HG03097 (cell line): ENCODE measurements at regions not wholly inside any gene's neighbourhood (a gene's known extent, or its start where the extent isn't known, plus 50 kb on each side); places are given as distances from the start of the nearest gene placed in this dataset.

Source experiments
- ATAC-seq: cut with Tn5 transposase; IDR thresholded peaks from one replicate; pipeline ENCODE4 v1.9.1; 2021; ENCODE audit not compliant: unreplicated experiment, low FRiP score

GRCh38 chr14:32254952-32255679 is 52.0 kb upstream of the RNU6-8 start:
- peak; percentile 46 for ATAC-seq

- ATAC-seq: no peak
Measured at GRCh38 chr14:32255789-32256188, 52.7 kb upstream of the RNU6-8 start.

GRCh38 chr14:32256576-32256975 is 53.5 kb upstream of the RNU6-8 start:
- ATAC-seq: no peak

GRCh38 chr14:32258336-32258993 is 55.4 kb upstream of the RNU6-8 start:
- no peak for ATAC-seq

GRCh38 chr14:32259368-32260013 is 56.4 kb upstream of the RNU6-8 start:
- peak; percentile 76 for ATAC-seq

- no peak for ATAC-seq
Measured at GRCh38 chr14:32263939-32264567, 61.0 kb upstream of the RNU6-8 start.

- ATAC-seq: no peak
Measured at GRCh38 chr14:32265584-32265983, 62.5 kb upstream of the RNU6-8 start.

GRCh38 chr14:32277998-32278397 is 51.1 kb upstream of the AKAP6 start:
- ATAC-seq: no peak
